ENCODE measurements at regions not wholly inside any gene's neighbourhood (a gene's known extent, or its start where the extent isn't known, plus 50 kb on each side); places are given as distances from the start of the nearest gene placed in this dataset.

- H3K27me3 Mint-ChIP-seq (ENCODE audit: unreplicated experiment), result peaks cover 56% of the 10 kb centered on the region
- H3K4me1 Mint-ChIP-seq (ENCODE audit: low read depth, unreplicated experiment), result peaks cover 9% of the 10 kb centered on the region
- no peak overlapping the region for H3K4me3 Mint-ChIP-seq (ENCODE audit: low read depth, unreplicated experiment)
- no peaks in the 10 kb centered on the region for H3K36me3 Mint-ChIP-seq (ENCODE audit: insufficient read depth, unreplicated experiment)
- no peaks in the 10 kb centered on the region for H3K9me3 Mint-ChIP-seq (ENCODE audit: low read depth, unreplicated experiment)
- BruUV-seq (replicated peaks), result no TSS peak
- H3K27ac Mint-ChIP-seq (ENCODE audit: unreplicated experiment), result no peak overlapping the region
- intact Hi-C loops (cut with micrococcal nuclease; ENCODE audit: unreplicated experiment), result no loop called here
- TF ChIP-seq, protein P1, sequence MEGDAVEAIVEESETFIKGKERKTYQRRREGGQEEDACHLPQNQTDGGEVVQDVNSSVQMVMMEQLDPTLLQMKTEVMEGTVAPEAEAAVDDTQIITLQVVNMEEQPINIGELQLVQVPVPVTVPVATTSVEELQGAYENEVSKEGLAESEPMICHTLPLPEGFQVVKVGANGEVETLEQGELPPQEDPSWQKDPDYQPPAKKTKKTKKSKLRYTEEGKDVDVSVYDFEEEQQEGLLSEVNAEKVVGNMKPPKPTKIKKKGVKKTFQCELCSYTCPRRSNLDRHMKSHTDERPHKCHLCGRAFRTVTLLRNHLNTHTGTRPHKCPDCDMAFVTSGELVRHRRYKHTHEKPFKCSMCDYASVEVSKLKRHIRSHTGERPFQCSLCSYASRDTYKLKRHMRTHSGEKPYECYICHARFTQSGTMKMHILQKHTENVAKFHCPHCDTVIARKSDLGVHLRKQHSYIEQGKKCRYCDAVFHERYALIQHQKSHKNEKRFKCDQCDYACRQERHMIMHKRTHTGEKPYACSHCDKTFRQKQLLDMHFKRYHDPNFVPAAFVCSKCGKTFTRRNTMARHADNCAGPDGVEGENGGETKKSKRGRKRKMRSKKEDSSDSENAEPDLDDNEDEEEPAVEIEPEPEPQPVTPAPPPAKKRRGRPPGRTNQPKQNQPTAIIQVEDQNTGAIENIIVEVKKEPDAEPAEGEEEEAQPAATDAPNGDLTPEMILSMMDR (IDR thresholded peaks at IDR 0.05; ENCODE audit: unreplicated experiment), result no peak
- CTCF ChIA-PET, result interaction anchor here (1.2 kb wide), 1 partner anchor 172 kb away, joined by 3 read pairs; no protein-coding TSS in a partner anchor
- DNase-seq, result no peak
These were observed 144.5 kb upstream of the BMPER start for GRCh38 chr7:33760834-33761233.

DNA sequence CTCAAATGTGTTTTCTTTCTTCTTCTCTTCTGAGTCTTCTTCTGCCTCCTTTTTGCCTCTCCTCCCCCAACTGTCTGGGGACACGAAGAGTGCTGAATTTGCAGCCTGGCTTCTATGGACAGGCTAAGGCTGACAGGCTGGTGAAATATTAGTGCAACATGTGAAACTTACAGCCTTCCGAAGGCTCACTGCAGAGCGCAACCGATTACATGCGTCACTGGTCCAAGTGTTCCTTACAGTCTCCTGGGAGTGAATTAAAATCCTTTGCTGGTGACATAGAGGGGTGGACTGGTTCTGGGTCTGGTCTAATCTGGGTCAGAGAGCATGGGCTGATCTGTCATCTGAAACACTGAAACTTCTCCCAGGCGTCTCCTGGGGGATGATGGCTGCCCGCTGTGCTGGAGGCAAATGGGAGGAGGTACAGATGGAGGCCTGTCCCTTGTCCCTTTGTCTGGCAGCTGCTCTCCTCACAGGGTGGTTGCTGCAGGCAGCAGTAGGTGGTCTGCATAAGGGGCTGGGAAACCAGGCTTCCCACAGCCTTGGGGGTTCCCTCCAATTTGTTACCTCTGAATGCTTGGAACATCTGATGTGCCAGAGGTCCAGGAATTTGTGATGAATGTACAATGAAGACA lies 143.8 kb upstream of the BMPER start:
- Mint-ChIP-seq H3K36me3 (ENCODE audit: insufficient read depth, unreplicated experiment) (no peaks in the 10 kb centered on the region), H3K9me3 (ENCODE audit: low read depth, unreplicated experiment) (no peaks in the 10 kb centered on the region), H3K27me3 (ENCODE audit: unreplicated experiment) (peaks cover 49% of the 10 kb centered on the region), H3K27ac (ENCODE audit: unreplicated experiment) (no peak overlapping the region), H3K4me1 (ENCODE audit: low read depth, unreplicated experiment) (peaks cover 9% of the 10 kb centered on the region), H3K4me3 (ENCODE audit: low read depth, unreplicated experiment) (no peak overlapping the region)
- BruUV-seq (replicated peaks), result no TSS peak
- no peak for DNase-seq
- intact Hi-C loops (cut with micrococcal nuclease; ENCODE audit: unreplicated experiment), result no loop called here
- TF ChIP-seq, protein P1 (IDR thresholded peaks at IDR 0.05; ENCODE audit: unreplicated experiment), result no peak
- CTCF ChIA-PET, result interaction anchor here (0.6 to 1.2 kb wide), 3 partner anchors 23 to 182 kb away, joined by 3 to 4 read pairs (median 3); no protein-coding TSS in a partner anchor

- Mint-ChIP-seq H3K27me3 (ENCODE audit: unreplicated experiment) (peaks cover 49% of the 10 kb centered on the region), H3K36me3 (ENCODE audit: insufficient read depth, unreplicated experiment) (no peaks in the 10 kb centered on the region), H3K27ac (ENCODE audit: unreplicated experiment) (no peak overlapping the region), H3K4me1 (ENCODE audit: low read depth, unreplicated experiment) (peaks cover 9% of the 10 kb centered on the region), H3K4me3 (ENCODE audit: low read depth, unreplicated experiment) (no peak overlapping the region), H3K9me3 (ENCODE audit: low read depth, unreplicated experiment) (no peaks in the 10 kb centered on the region)
- BruUV-seq (replicated peaks), result no TSS peak
- intact Hi-C loops (cut with micrococcal nuclease; ENCODE audit: unreplicated experiment), result no loop called here
- TF ChIP-seq, protein P1 (IDR thresholded peaks at IDR 0.05; ENCODE audit: unreplicated experiment), result no peak
- CTCF ChIA-PET, result interaction anchor here (0.6 kb wide), 2 partner anchors 24 to 181 kb away, joined by 3 to 4 read pairs; no protein-coding TSS in a partner anchor
- DNase-seq, result no peak
These were observed 143.0 kb upstream of the BMPER start for GRCh38 chr7:33762151-33762910.

DNA sequence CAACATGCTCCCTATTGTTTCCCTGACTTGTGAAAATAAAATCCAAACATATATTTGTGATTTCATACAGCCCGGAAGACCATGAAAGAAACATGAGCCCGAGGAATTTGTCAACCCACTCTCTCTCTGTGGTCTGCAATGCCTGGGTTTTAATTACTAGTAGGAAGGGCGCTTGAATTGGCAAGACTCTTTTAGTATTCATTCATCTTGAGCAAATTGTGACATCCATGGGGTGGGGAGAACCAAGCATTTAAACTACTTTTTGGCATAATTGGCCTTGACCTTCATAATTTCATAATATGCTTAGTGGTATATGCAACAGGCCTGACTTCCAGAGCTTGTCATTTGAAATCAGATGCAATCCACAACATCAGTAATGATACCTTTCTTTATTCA lies 142.4 kb upstream of the BMPER start:
- H3K9me3 Mint-ChIP-seq (ENCODE audit: low read depth, unreplicated experiment), result no peaks in the 10 kb centered on the region
- TF ChIP-seq, protein P1 (IDR thresholded peaks at IDR 0.05; ENCODE audit: unreplicated experiment), result no peak
- no TSS peak for BruUV-seq (replicated peaks)

More for the DNA sequence above, 142.4 kb upstream of the BMPER start:
- Mint-ChIP-seq H3K4me3 (ENCODE audit: low read depth, unreplicated experiment) (no peak overlapping the region), H3K36me3 (ENCODE audit: insufficient read depth, unreplicated experiment) (no peaks in the 10 kb centered on the region), H3K4me1 (ENCODE audit: low read depth, unreplicated experiment) (peaks cover 9% of the 10 kb centered on the region), H3K27ac (ENCODE audit: unreplicated experiment) (no peak overlapping the region), H3K27me3 (ENCODE audit: unreplicated experiment) (peaks cover 49% of the 10 kb centered on the region)
- intact Hi-C loops (cut with micrococcal nuclease; ENCODE audit: unreplicated experiment), result no loop called here
- CTCF ChIA-PET, result no interaction called here
- no peak for DNase-seq

Measured in Calu3 (cell line).